ENCODE measurements at regions not wholly inside any gene's neighbourhood (a gene's known extent, or its start where the extent isn't known, plus 50 kb on each side); places are given as distances from the start of the nearest gene placed in this dataset.

- intact Hi-C loops (cut with DNase I), result no loop called here
- peak overlapping the region; percentile 57 for H3K27ac ChIP-seq
- peaks cover 74% of the 10 kb centered on the region for H3K4me1 ChIP-seq
- H3K4me3 ChIP-seq, result no peak overlapping the region
- no peaks in the 10 kb centered on the region for H3K27me3 ChIP-seq (ENCODE audit: low read depth)
- no peak for DNase-seq
- no peak for TF ChIP-seq CTCF (IDR thresholded peaks at IDR 0.05)
- ATAC-seq, result no peak
- no peaks in the 10 kb centered on the region for H3K9me3 ChIP-seq
- no peaks in the 10 kb centered on the region for H3K36me3 ChIP-seq
These were observed 64.9 kb downstream of the MCFD2 start for GRCh38 chr2:46850742-46851141.

- intact Hi-C loops (cut with DNase I), result no loop called here
These were observed 65.7 kb downstream of the MCFD2 start for GRCh38 chr2:46849721-46850556.

GRCh38 chr2:46849046-46849715, 66.4 kb downstream of the MCFD2 start:
- TF ChIP-seq CTCF (IDR thresholded peaks at IDR 0.05), result no peak
- Histone ChIP-seq H3K4me3 (no peak overlapping the region), H3K4me1 (peaks cover 70% of the 10 kb centered on the region), H3K27ac (peak overlapping the region; percentile 57), H3K9me3 (no peaks in the 10 kb centered on the region), H3K27me3 (ENCODE audit: low read depth) (no peaks in the 10 kb centered on the region), H3K36me3 (no peaks in the 10 kb centered on the region)
- intact Hi-C loops (cut with DNase I), result no loop called here
- DNase-seq, result no peak
- ATAC-seq, result no peak

More at GRCh38 chr2:46849721-46850556, 65.7 kb downstream of the MCFD2 start:
- ATAC-seq, result peak in 1 of 2 donors; percentile 13
- Histone ChIP-seq H3K27ac (peak overlapping the region; percentile 57), H3K36me3 (no peaks in the 10 kb centered on the region), H3K4me3 (no peak overlapping the region), H3K9me3 (no peaks in the 10 kb centered on the region), H3K27me3 (ENCODE audit: low read depth) (no peaks in the 10 kb centered on the region), H3K4me1 (peaks cover 76% of the 10 kb centered on the region)
- no peak for TF ChIP-seq CTCF (IDR thresholded peaks at IDR 0.05)
- no peak for DNase-seq

GRCh38 chr2:46848447-46848846, 67.2 kb downstream of the MCFD2 start:
- DNase-seq (no peak), ATAC-seq (no peak)
- H3K36me3 ChIP-seq, result no peaks in the 10 kb centered on the region
- intact Hi-C loops (cut with DNase I), result no loop called here
- H3K27me3 ChIP-seq (ENCODE audit: low read depth), result no peaks in the 10 kb centered on the region
- H3K4me1 ChIP-seq, result peaks cover 63% of the 10 kb centered on the region
- no peak overlapping the region for H3K4me3 ChIP-seq
- H3K9me3 ChIP-seq, result no peaks in the 10 kb centered on the region
- peak overlapping the region; percentile 77 for H3K27ac ChIP-seq
- no peak for TF ChIP-seq CTCF (IDR thresholded peaks at IDR 0.05)

GRCh38 chr2:46847726-46848412, 67.7 kb downstream of the MCFD2 start:
- Histone ChIP-seq H3K9me3 (no peaks in the 10 kb centered on the region), H3K4me1 (peaks cover 63% of the 10 kb centered on the region), H3K27ac (peak overlapping the region; percentile 77), H3K27me3 (ENCODE audit: low read depth) (no peaks in the 10 kb centered on the region), H3K4me3 (no peak overlapping the region), H3K36me3 (no peaks in the 10 kb centered on the region)
- ATAC-seq (peak; percentile 8 to 20), DNase-seq (no peak)
- intact Hi-C loops (cut with DNase I), result no loop called here
- no peak for TF ChIP-seq CTCF (IDR thresholded peaks at IDR 0.05)

Measured in lower lobe of right lung (tissue), 2 donors.